Fibroblast of the conjunctiva (primary cell): ENCODE measurements at regions not wholly inside any gene's neighbourhood (a gene's known extent, or its start where the extent isn't known, plus 50 kb on each side); places are given as distances from the start of the nearest gene placed in this dataset.

ENCODE experiments used
- DNase-seq: peaks from one replicate; pipeline ENCODE4 v3.0.0-alpha.2; 2010; ENCODE audit warnings: low read depth

DNA sequence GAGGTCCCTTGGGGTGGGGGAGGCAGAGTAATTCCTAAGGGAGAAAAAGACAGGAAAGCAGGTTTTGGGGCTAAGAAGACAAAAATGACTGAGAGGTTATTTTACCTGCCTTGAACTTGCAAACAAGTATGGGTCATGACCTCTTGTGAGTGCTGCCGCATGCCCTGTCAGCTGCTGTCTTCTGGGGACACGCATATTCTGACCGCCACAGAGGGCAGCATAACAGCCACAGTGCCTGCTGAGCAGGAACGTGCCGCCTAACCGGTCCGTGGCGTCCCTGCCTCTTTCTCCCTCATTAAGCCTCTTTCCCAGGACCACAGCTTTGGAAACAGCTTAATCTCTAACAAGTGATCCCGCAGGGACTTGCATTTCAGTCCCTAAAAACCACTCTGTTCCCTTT lies 51.3 kb upstream of the KCNA1 start:
- DNase-seq, result no peak

DNA sequence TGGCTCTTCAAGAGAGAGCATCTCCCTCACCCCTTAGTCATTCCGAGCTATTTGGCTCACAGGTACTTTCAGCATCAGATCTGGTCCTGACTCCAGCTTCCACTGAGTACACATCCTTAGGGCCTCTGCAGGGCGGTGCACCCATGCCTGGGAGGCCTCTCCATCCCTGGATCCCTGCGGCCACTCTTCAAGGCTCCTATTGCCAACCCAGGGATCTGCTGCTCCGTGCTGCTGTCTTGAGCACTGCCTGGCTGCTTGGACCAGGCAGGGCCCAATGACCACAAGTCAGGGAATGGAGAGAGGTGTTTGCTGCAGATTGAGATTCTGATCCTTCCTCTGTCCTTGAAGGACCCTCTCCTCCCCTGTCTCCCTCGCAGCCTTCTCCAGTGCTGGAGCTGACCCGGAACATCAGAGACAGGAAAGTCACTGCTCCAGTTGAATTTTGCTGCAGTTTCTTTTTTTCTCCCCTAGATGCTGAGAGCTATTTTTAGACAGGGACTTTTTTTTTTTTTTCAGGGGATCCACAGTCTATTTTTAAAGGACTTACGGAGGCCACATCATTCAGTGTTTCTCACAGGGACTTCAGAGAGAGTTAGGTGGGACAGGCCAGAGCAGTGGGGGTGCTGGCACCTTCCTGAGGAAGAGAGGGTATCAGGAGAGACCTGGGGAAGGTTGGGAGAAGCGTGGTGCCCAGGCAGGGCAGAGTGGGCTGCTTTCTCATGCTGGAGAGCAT lies 50.1 kb upstream of the KCNA1 start:
- DNase-seq, result no peak
